B cell (primary cell): ENCODE measurements at regions not wholly inside any gene's neighbourhood (a gene's known extent, or its start where the extent isn't known, plus 50 kb on each side); places are given as distances from the start of the nearest gene placed in this dataset.

Source experiments
- ATAC-seq: fragments of 200-7000 bp; cut with Tn5 transposase; one replicate; pipeline ENCODE4 v1.10.0; 2021; ENCODE audit warnings: low read depth, mild to moderate bottlenecking, moderate number of reproducible peaks, moderate library complexity
- CTCF ChIA-PET: fragments of 350-600 bp; sonication (Branson Sonifier 250); formaldehyde crosslinking; loops from one replicate; lab custom pipeline; 2021; ENCODE audit warnings: antibody characterized with exemption, inconsistent platforms; lab: Charles Lee
- POLR2A ChIA-PET: fragments of 350-600 bp; sonication (Branson Sonifier 250); formaldehyde crosslinking; loops from one replicate; lab custom pipeline; 2021; ENCODE audit warnings: antibody characterized with exemption; lab: Charles Lee
- DNase-seq: peaks from one replicate; pipeline ENCODE4 v3.0.0; 2013
- H2AFZ ChIP-seq: 2 replicates; pipeline ENCODE4 v1.6.1; 2012; ENCODE audit warnings: mild to moderate bottlenecking, low read depth, low read length; ENCODE audit not compliant: insufficient read depth, poor library complexity, severe bottlenecking
- H3K27ac ChIP-seq, 2 donors: 1 replicate in 1 of 2; 2 replicates in 1 of 2; pipeline ENCODE4 v1.5.1; 2012 to 2013; ENCODE audit warnings: low read length in 2 of 2, mild to moderate bottlenecking in 2 of 2, moderate library complexity in 1 of 2
- H3K27me3 ChIP-seq, 4 experiments: fragments of 200-600 bp in 1 of 4; sonication (generic) in 1 of 4; replicated peaks in 1 of 4; 1 replicate in 2 of 4; 2 replicates in 2 of 4; pipeline versions ENCODE4 v1.6.1 to v1.7.0; 2013 to 2016; ENCODE audit warnings: low read length in 3 of 4, mild to moderate bottlenecking in 2 of 4, mixed read lengths in 1 of 4, moderate library complexity in 1 of 4; ENCODE audit not compliant: insufficient read depth in 4 of 4, control insufficient read depth in 3 of 4; ENCODE audit errors: control extremely low read depth in 1 of 4
- H3K36me3 ChIP-seq, 2 experiments: replicated peaks in 1 of 2; 1 replicate in 1 of 2; 2 replicates in 1 of 2; pipeline versions ENCODE4 v1.6.1 to v1.7.1; 2013; ENCODE audit warnings: low read length in 1 of 2; ENCODE audit not compliant: insufficient read depth in 2 of 2, control insufficient read depth in 1 of 2; ENCODE audit errors: control extremely low read depth in 1 of 2, extremely low read depth in 1 of 2
- H3K4me1 ChIP-seq, 2 donors: fragments of 200-600 bp in 1 of 2; sonication (generic) in 1 of 2; 1 replicate in 1 of 2; 2 replicates in 1 of 2; pipeline versions ENCODE4 v1.5.1 to v1.6.1; 2013 to 2017; ENCODE audit warnings: low read length in 2 of 2; ENCODE audit not compliant: control insufficient read depth in 2 of 2, insufficient read depth in 2 of 2
- H3K4me2 ChIP-seq: replicated peaks from 2 replicates; pipeline ENCODE3; 2012; ENCODE audit warnings: mild to moderate bottlenecking, low read depth, low read length; ENCODE audit not compliant: poor library complexity, severe bottlenecking
- H3K4me3 ChIP-seq, 5 experiments: fragments of 200-600 bp in 1 of 5; sonication (generic) in 1 of 5; 1 replicate in 3 of 5; 2 replicates in 2 of 5; pipeline versions ENCODE4 v1.5.1 to v1.7.0; 2011 to 2016; ENCODE audit warnings: low read length in 4 of 5, mild to moderate bottlenecking in 4 of 5, low read depth in 2 of 5, control low read depth in 1 of 5, moderate library complexity in 1 of 5; ENCODE audit not compliant: insufficient read depth in 1 of 5; ENCODE audit errors: control extremely low read depth in 1 of 5, extremely low read depth in 1 of 5
- H3K79me2 ChIP-seq: fragments of 200-600 bp; sonication (generic); one replicate; pipeline ENCODE4 v1.6.0; 2016; ENCODE audit warnings: low read length; ENCODE audit not compliant: control insufficient read depth, insufficient read depth
- H3K9ac ChIP-seq: fragments of 200-600 bp; sonication (generic); 2 replicates; pipeline ENCODE4 v1.6.1; 2017; ENCODE audit warnings: mild to moderate bottlenecking, low read length, moderate library complexity
- H3K9me3 ChIP-seq, 3 donors: one replicate each; pipeline versions ENCODE4 v1.6.1 to v1.7.1; 2013; ENCODE audit warnings: low read length in 2 of 3; ENCODE audit not compliant: control insufficient read depth in 2 of 3, insufficient read depth in 1 of 3; ENCODE audit errors: control extremely low read depth in 1 of 3
- H4K20me1 ChIP-seq: 2 replicates; pipeline ENCODE4 v1.6.0; 2012; ENCODE audit warnings: mild to moderate bottlenecking, low read length; ENCODE audit not compliant: insufficient read depth, control insufficient read depth, poor library complexity, severe bottlenecking
- H3K27ac Mint-ChIP-seq: one replicate; pipeline ENCODE4 v1.8.0; 2021; ENCODE audit warnings: mixed read lengths
- H3K27me3 Mint-ChIP-seq: one replicate; pipeline ENCODE4 v1.8.0; 2021; ENCODE audit warnings: mixed read lengths
- H3K4me1 Mint-ChIP-seq: one replicate; pipeline ENCODE4 v1.8.0; 2021; ENCODE audit warnings: mixed read lengths
- H3K4me3 Mint-ChIP-seq: one replicate; pipeline ENCODE4 v1.8.0; 2021; ENCODE audit warnings: mixed read lengths
- H3K9me3 Mint-ChIP-seq: one replicate; pipeline ENCODE4 v1.8.0; 2022; ENCODE audit warnings: mixed read lengths; ENCODE audit not compliant: insufficient read depth
- EZH2 ChIP-seq: IDR thresholded peaks from 2 replicates; pipeline ENCODE4 v1.6.1; 2012; ENCODE audit warnings: borderline replicate concordance, low read depth, mild to moderate bottlenecking, moderate library complexity, low read length; ENCODE audit not compliant: insufficient read depth, poor library complexity, severe bottlenecking
- WGBS: methylation state at CpG from one replicate; pipeline ENCODE4 v1.1.5; 2013; ENCODE audit warnings: missing lambda C conversion rate; ENCODE audit not compliant: insufficient coverage; 5-methylcytosine and 5-hydroxymethylcytosine counted together
- intact Hi-C: fragments of 100-400 bp; cut with micrococcal nuclease; formaldehyde crosslinking; loops from one replicate; pipeline ENCODE4 v1.10.0; 2022
- TF ChIP-seq, protein P1 (sequence below): fragments of 200-600 bp; IDR thresholded peaks from one replicate; pipeline ENCODE4 v1.8.0; 2022; ENCODE audit warnings: antibody characterized with exemption, mild to moderate bottlenecking

DNA sequence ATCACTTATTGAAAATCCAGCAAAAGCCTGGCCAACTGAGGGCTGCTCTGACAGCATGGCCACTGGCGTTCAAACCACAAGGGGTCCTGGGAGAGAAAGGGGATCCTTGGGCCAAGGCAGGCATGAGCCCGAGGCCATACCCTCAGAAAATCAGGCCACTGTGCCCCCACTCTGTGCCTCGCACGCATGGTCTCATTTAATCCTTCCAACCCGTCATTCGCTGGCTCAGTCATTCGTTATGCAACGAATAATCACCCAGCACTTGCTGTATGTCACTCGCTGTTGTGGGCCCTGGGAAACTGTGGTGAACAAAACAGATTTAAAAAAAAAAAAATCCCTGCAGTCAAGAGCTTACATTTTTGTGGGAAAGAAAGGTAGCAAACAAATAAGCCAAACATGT is 112.7 kb downstream of the BCOR start:
- no peaks in the 10 kb centered on the region for H3K4me1 ChIP-seq
- ATAC-seq (no peak), DNase-seq (no peak)
- H3K4me3 Mint-ChIP-seq, result no peak overlapping the region
- H3K36me3 ChIP-seq, result no peaks in the 10 kb centered on the region
- no peak overlapping the region for H3K27ac Mint-ChIP-seq
- intact Hi-C loops, result no loop called here
- no peaks in the 10 kb centered on the region for H3K27me3 Mint-ChIP-seq
- H3K27ac ChIP-seq, result no peak overlapping the region
- H3K27me3 ChIP-seq, result no peaks in the 10 kb centered on the region
- H3K4me3 ChIP-seq, result no peak overlapping the region
- no peaks in the 10 kb centered on the region for H4K20me1 ChIP-seq
- no peaks in the 10 kb centered on the region for H3K79me2 ChIP-seq
- no peaks in the 10 kb centered on the region for H3K9me3 ChIP-seq
- H3K4me1 Mint-ChIP-seq, result no peaks in the 10 kb centered on the region
- WGBS, result 82% methylated on average over 2 of the region's 9 CpGs
- no peak for TF ChIP-seq EZH2
- TF ChIP-seq, protein P1, sequence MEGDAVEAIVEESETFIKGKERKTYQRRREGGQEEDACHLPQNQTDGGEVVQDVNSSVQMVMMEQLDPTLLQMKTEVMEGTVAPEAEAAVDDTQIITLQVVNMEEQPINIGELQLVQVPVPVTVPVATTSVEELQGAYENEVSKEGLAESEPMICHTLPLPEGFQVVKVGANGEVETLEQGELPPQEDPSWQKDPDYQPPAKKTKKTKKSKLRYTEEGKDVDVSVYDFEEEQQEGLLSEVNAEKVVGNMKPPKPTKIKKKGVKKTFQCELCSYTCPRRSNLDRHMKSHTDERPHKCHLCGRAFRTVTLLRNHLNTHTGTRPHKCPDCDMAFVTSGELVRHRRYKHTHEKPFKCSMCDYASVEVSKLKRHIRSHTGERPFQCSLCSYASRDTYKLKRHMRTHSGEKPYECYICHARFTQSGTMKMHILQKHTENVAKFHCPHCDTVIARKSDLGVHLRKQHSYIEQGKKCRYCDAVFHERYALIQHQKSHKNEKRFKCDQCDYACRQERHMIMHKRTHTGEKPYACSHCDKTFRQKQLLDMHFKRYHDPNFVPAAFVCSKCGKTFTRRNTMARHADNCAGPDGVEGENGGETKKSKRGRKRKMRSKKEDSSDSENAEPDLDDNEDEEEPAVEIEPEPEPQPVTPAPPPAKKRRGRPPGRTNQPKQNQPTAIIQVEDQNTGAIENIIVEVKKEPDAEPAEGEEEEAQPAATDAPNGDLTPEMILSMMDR, result no peak
- no peak overlapping the region for H3K4me2 ChIP-seq
- H2AFZ ChIP-seq, result no peak overlapping the region
- H3K9me3 Mint-ChIP-seq, result no peaks in the 10 kb centered on the region
- POLR2A ChIA-PET, result no interaction called here
- CTCF ChIA-PET, result no interaction called here
- no peak overlapping the region for H3K9ac ChIP-seq

DNA sequence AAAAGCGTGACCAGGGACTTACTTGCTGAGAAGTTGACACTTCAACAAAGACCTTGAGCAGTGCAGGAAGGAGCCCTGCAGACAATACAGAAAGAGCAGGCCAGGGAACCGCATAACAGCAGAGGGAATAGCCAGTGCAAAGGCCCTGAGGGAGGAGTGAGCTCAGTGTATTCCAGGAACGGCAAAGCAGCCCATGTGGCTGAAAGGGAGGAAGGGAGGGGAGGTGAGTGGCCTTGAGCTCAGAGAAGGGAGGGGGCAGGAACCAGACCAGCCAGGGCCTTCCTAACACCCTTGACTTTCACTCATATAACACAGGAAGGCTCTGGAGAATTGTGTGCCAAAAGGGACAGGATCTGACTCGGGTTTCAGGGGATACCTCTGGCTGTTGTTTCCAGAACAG is 112.2 kb downstream of the BCOR start:
- H4K20me1 ChIP-seq, result no peaks in the 10 kb centered on the region
- intact Hi-C loops, result no loop called here
- TF ChIP-seq, protein P1, result no peak
- no peak for TF ChIP-seq EZH2
- CTCF ChIA-PET, result interaction anchor here (0.6 kb wide), 1 partner anchor 515 kb away, joined by 3 read pairs; no protein-coding TSS in a partner anchor
- no peaks in the 10 kb centered on the region for H3K27me3 ChIP-seq
- Mint-ChIP-seq H3K27me3 (no peaks in the 10 kb centered on the region), H3K4me3 (no peak overlapping the region), H3K4me1 (no peaks in the 10 kb centered on the region), H3K27ac (no peak overlapping the region), H3K9me3 (no peaks in the 10 kb centered on the region)
- H3K4me1 ChIP-seq, result no peaks in the 10 kb centered on the region
- no peak overlapping the region for H3K4me3 ChIP-seq
- no peak for ATAC-seq
- no peaks in the 10 kb centered on the region for H3K9me3 ChIP-seq
- H3K36me3 ChIP-seq, result no peaks in the 10 kb centered on the region
- no peak overlapping the region for H3K9ac ChIP-seq
- H3K79me2 ChIP-seq, result no peaks in the 10 kb centered on the region
- H2AFZ ChIP-seq, result no peak overlapping the region
- 100% methylated on average over 1 of the region's 4 CpGs for WGBS
- H3K27ac ChIP-seq, result no peak overlapping the region
- DNase-seq, result no peak
- POLR2A ChIA-PET, result no interaction called here
- H3K4me2 ChIP-seq, result no peak overlapping the region
